ENCODE measurements at regions not wholly inside any gene's neighbourhood (a gene's known extent, or its start where the extent isn't known, plus 50 kb on each side); places are given as distances from the start of the nearest gene placed in this dataset.

GRCh38 chr1:105294838-105295237 lies 1545.1 kb downstream of the AMY1C start:
- Histone ChIP-seq H3K79me2 (ENCODE audit: insufficient read depth, low read length) (no peaks in the 10 kb centered on the region), H2AFZ (ENCODE audit: low read length) (no peak overlapping the region), H3K4me2 (ENCODE audit: low read depth, low read length) (no peak overlapping the region), H3K27ac (ENCODE audit: extremely low read length, insufficient read depth, low read length) (no peak overlapping the region), H3K9ac (ENCODE audit: insufficient read depth, low read depth, low read length) (no peak overlapping the region), H3K27me3 (ENCODE audit: control insufficient read depth in 1 of 2, insufficient read depth in 2 of 2, low read length in 2 of 2) (no peaks in the 10 kb centered on the region), H3K4me1 (ENCODE audit: insufficient read depth, low read length) (no peaks in the 10 kb centered on the region), H4K20me1 (ENCODE audit: insufficient read depth, low read length) (no peaks in the 10 kb centered on the region), H3K36me3 (replicated peaks in 1 of 2; ENCODE audit: control insufficient read depth in 1 of 2, insufficient read depth in 2 of 2, low read length in 2 of 2) (no peaks in the 10 kb centered on the region), H3K9me3 (ENCODE audit: low read length) (peaks cover 14% of the 10 kb centered on the region), H3K4me3 (replicated peaks in 1 of 3; ENCODE audit: insufficient read depth in 1 of 3, low read depth in 2 of 3, low read length in 3 of 3) (no peak overlapping the region)
- FAIRE-seq (no peak), DNase-seq (ENCODE audit: low spot score) (no peak), ATAC-seq (no peak)
- intact Hi-C loops (cut with micrococcal nuclease; ENCODE audit: unreplicated experiment) (no loop called here), in situ Hi-C loops (cut with HindIII; ENCODE audit: extremely low pct_ligation_motif_present, low pct_unique_long_range_greater_than_20kb) (no loop called here)
- CTCF ChIA-PET (ENCODE audit: low intra/inter-chr PET ratio, low total read pairs): no interaction called here
- BruUV-seq (replicated peaks): no TSS peak
- 82% methylated on average over 2 of the region's 2 CpGs for WGBS (ENCODE audit: low lambda C conversion rate)
- POLR2A ChIA-PET: no interaction called here
- TF ChIP-seq RORA (CRISPR knock-in tag; IDR thresholded peaks at IDR 0.05): no peak
- no peak for TF ChIP-seq STAG1 (CRISPR knock-in tag; IDR thresholded peaks at IDR 0.05)
- TF ChIP-seq ZZZ3 (CRISPR knock-in tag; IDR thresholded peaks at IDR 0.05; ENCODE audit: borderline replicate concordance): no peak

DNA sequence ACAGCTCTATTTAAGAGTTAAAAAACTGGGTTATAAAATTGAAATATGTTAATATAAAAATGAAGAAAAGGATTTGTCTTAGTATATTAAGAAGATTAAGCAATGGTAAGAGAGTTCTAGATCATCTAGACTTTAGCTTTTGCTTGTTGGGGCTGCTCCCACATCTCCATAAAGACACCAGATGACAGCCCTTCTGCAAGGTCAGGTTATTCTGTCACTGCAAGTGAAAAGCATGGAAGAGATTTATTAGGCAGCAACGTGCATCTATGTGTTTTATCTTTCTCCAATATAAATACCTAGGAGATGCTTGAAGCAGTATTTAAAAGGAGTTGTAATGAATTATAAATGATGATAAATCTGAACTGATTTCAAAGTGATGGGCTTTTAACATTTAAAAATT lies 1560.4 kb downstream of the AMY1C start:
- Histone ChIP-seq H2AFZ (ENCODE audit: low read length) (no peak overlapping the region), H3K4me3 (replicated peaks in 1 of 3; ENCODE audit: insufficient read depth in 1 of 3, low read depth in 2 of 3, low read length in 3 of 3) (no peak overlapping the region), H3K27ac (ENCODE audit: extremely low read length, insufficient read depth, low read length) (no peak overlapping the region), H3K4me1 (ENCODE audit: insufficient read depth, low read length) (no peaks in the 10 kb centered on the region), H3K4me2 (ENCODE audit: low read depth, low read length) (no peak overlapping the region), H3K27me3 (ENCODE audit: control insufficient read depth in 1 of 2, insufficient read depth in 2 of 2, low read length in 2 of 2) (no peaks in the 10 kb centered on the region), H3K36me3 (replicated peaks in 1 of 2; ENCODE audit: control insufficient read depth in 1 of 2, insufficient read depth in 2 of 2, low read length in 2 of 2) (no peaks in the 10 kb centered on the region), H3K9ac (ENCODE audit: insufficient read depth, low read depth, low read length) (no peak overlapping the region), H4K20me1 (ENCODE audit: insufficient read depth, low read length) (no peaks in the 10 kb centered on the region), H3K9me3 (ENCODE audit: low read length) (peaks cover 5% of the 10 kb centered on the region; the same call in 1 of the 2 replicates), H3K79me2 (ENCODE audit: insufficient read depth, low read length) (no peaks in the 10 kb centered on the region)
- DNase-seq (ENCODE audit: low spot score) (no peak), FAIRE-seq (no peak), ATAC-seq (no peak)
- in situ Hi-C loops (cut with HindIII; ENCODE audit: extremely low pct_ligation_motif_present, low pct_unique_long_range_greater_than_20kb): no loop called here
- 0% methylated on average over 1 of the region's 1 CpG for WGBS (ENCODE audit: low lambda C conversion rate)
- ChIA-PET POLR2A (no interaction called here), CTCF (ENCODE audit: low intra/inter-chr PET ratio, low total read pairs) (no interaction called here)
- no TSS peak for BruUV-seq (replicated peaks)
- no peak for TF ChIP-seq NCOA2 (CRISPR knock-in tag; IDR thresholded peaks at IDR 0.05)
- no peak for TF ChIP-seq ZNF720 (CRISPR knock-in tag; IDR thresholded peaks at IDR 0.05)
- no peak for TF ChIP-seq HES4 (CRISPR knock-in tag; IDR thresholded peaks at IDR 0.05; ENCODE audit: borderline replicate concordance)
- no peak for TF ChIP-seq HOXA9 (CRISPR knock-in tag; IDR thresholded peaks at IDR 0.05; ENCODE audit: borderline replicate concordance)
- TF ChIP-seq ZFP62 (CRISPR knock-in tag; IDR thresholded peaks at IDR 0.05): no peak
- TF ChIP-seq, protein P1, sequence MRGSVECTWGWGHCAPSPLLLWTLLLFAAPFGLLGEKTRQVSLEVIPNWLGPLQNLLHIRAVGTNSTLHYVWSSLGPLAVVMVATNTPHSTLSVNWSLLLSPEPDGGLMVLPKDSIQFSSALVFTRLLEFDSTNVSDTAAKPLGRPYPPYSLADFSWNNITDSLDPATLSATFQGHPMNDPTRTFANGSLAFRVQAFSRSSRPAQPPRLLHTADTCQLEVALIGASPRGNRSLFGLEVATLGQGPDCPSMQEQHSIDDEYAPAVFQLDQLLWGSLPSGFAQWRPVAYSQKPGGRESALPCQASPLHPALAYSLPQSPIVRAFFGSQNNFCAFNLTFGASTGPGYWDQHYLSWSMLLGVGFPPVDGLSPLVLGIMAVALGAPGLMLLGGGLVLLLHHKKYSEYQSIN (CRISPR knock-in tag; IDR thresholded peaks at IDR 0.05; ENCODE audit: borderline replicate concordance): no peak
- no peak for TF ChIP-seq CBFB (CRISPR knock-in tag; IDR thresholded peaks at IDR 0.05)
- no peak for TF ChIP-seq REXO4 (CRISPR knock-in tag; IDR thresholded peaks at IDR 0.05; ENCODE audit: borderline replicate concordance)
- TF ChIP-seq, protein P2, sequence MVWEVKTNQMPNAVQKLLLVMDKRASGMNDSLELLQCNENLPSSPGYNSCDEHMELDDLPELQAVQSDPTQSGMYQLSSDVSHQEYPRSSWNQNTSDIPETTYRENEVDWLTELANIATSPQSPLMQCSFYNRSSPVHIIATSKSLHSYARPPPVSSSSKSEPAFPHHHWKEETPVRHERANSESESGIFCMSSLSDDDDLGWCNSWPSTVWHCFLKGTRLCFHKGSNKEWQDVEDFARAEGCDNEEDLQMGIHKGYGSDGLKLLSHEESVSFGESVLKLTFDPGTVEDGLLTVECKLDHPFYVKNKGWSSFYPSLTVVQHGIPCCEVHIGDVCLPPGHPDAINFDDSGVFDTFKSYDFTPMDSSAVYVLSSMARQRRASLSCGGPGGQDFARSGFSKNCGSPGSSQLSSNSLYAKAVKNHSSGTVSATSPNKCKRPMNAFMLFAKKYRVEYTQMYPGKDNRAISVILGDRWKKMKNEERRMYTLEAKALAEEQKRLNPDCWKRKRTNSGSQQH (CRISPR knock-in tag; IDR thresholded peaks at IDR 0.05; ENCODE audit: low read depth): no peak
- no peak for TF ChIP-seq ZNF703 (CRISPR knock-in tag; IDR thresholded peaks at IDR 0.05; ENCODE audit: borderline replicate concordance)
- intact Hi-C loops (cut with micrococcal nuclease; ENCODE audit: unreplicated experiment): no loop called here
